K562 (cell line): ENCODE measurements at regions not wholly inside any gene's neighbourhood (a gene's known extent, or its start where the extent isn't known, plus 50 kb on each side); places are given as distances from the start of the nearest gene placed in this dataset.

Experiments used
- ATAC-seq: fragments of 200-7000 bp; cut with Tn5 transposase; 3 replicates; pipeline ENCODE4 v1.9.1; 2020; ENCODE audit warnings: moderate library complexity
- BruUV-seq: library from RNA; stranded (reverse); fragments of 400-500 nt; replicated peaks from 2 replicates; lab custom pipeline; 2021; lab: Mats Ljungman, UMichigan
- CTCF ChIA-PET: fragments of 300-600 bp; formaldehyde crosslinking; extraction: SDS; loops from one replicate; lab custom pipeline; 2021; ENCODE audit warnings: low intra/inter-chr PET ratio; lab: Yijun Ruan, JAX
- POLR2A ChIA-PET: fragments of 300-600, 350-650 bp; sonication (Branson Sonifier 250); formaldehyde crosslinking; extraction: SDS; loops from one replicate; lab custom pipeline; 2021; ENCODE audit warnings: antibody characterized with exemption, inconsistent platforms; lab: Yijun Ruan, JAX
- DNase-seq, 4 experiments: peaks; one replicate each; pipeline versions ENCODE4 v3.0.0 to v3.0.0-alpha.2; 2011 to 2018; ENCODE audit warnings: low spot score in 3 of 4, mixed read lengths in 3 of 4; ENCODE audit errors: extremely low read depth in 1 of 4
- FAIRE-seq: peaks from 2 replicates; lab custom pipeline; 2011; peaks lifted over from hg19 to GRCh38; lab: Jason Lieb, UNC
- H2AFZ ChIP-seq: 2 replicates; pipeline ENCODE4 v1.6.0; 2011; ENCODE audit warnings: low read depth, low read length, control low read depth, inconsistent platforms
- H3K27ac ChIP-seq: fragments of 200-600 bp; 3 replicates; pipeline ENCODE4 v1.8.0; 2011; ENCODE audit warnings: low read depth, mild to moderate bottlenecking, control low read depth, inconsistent platforms, low read length, moderate library complexity, mixed read lengths; ENCODE audit errors: extremely low read depth
- H3K27me3 ChIP-seq, 2 experiments: fragments of 300-600 bp in 1 of 2; 2 replicates in 1 of 2; 3 replicates in 1 of 2; pipeline versions ENCODE4 v1.6.0 to v1.8.0; 2011; ENCODE audit warnings: inconsistent platforms in 2 of 2, low read length in 2 of 2, mild to moderate bottlenecking in 1 of 2, mixed read lengths in 1 of 2, moderate library complexity in 1 of 2; ENCODE audit not compliant: control insufficient read depth in 2 of 2, insufficient read depth in 2 of 2
- H3K36me3 ChIP-seq: fragments of 300-600 bp; 3 replicates; pipeline ENCODE4 v1.8.0; 2011; ENCODE audit warnings: mild to moderate bottlenecking, low read length, inconsistent platforms; ENCODE audit not compliant: control insufficient read depth, insufficient read depth
- H3K4me1 ChIP-seq, 2 experiments: fragments of 200-600 bp in 1 of 2; replicated peaks in 1 of 2; 2 replicates in 1 of 2; 3 replicates in 1 of 2; pipeline versions ENCODE4 v1.5.1 to v1.8.0; 2011; ENCODE audit warnings: inconsistent platforms in 2 of 2, low read length in 2 of 2, mild to moderate bottlenecking in 1 of 2, mixed read lengths in 1 of 2, moderate library complexity in 1 of 2; ENCODE audit not compliant: control insufficient read depth in 2 of 2, insufficient read depth in 2 of 2
- H3K4me2 ChIP-seq: 2 replicates; pipeline ENCODE4 v1.6.1; 2011; ENCODE audit warnings: low read length, control low read depth, inconsistent platforms, mixed read lengths; ENCODE audit not compliant: insufficient read depth
- H3K4me3 ChIP-seq: fragments of 200-600 bp; sonication (generic), shearing (Covaris generic); 2 replicates; pipeline ENCODE4 v1.5.1; 2016; ENCODE audit warnings: control low read depth, inconsistent platforms
- H3K79me2 ChIP-seq: fragments of 200-600 bp; 3 replicates; pipeline ENCODE4 v1.8.0; 2011; ENCODE audit warnings: low read length, inconsistent platforms; ENCODE audit not compliant: control insufficient read depth, insufficient read depth
- H3K9ac ChIP-seq, 2 experiments: 2 replicates each; pipeline versions ENCODE4 v1.6.0 to v1.6.1; 2011; ENCODE audit warnings: low read depth in 2 of 2, low read length in 2 of 2, control low read depth in 1 of 2, inconsistent platforms in 1 of 2, mild to moderate bottlenecking in 1 of 2, mixed read lengths in 1 of 2; ENCODE audit not compliant: insufficient read depth in 1 of 2
- H3K9me1 ChIP-seq: one replicate; pipeline ENCODE4 v1.6.0; 2011; ENCODE audit warnings: inconsistent platforms, mild to moderate bottlenecking, low read length, moderate library complexity; ENCODE audit not compliant: control insufficient read depth, insufficient read depth
- H3K9me3 ChIP-seq: replicated peaks from 2 replicates; pipeline ENCODE4 v1.5.1; 2011; ENCODE audit warnings: low read depth, low read length, inconsistent platforms; ENCODE audit not compliant: control insufficient read depth, insufficient read depth
- H4K20me1 ChIP-seq: replicated peaks from 2 replicates; pipeline ENCODE4 v1.6.1; 2011; ENCODE audit warnings: low read length, inconsistent platforms, mixed read lengths; ENCODE audit not compliant: control insufficient read depth, insufficient read depth
- BCOR ChIP-seq: fragments of 450-650 bp; IDR thresholded peaks from 2 replicates; pipeline ENCODE4 v1.6.1; 2016
- HDAC1 ChIP-seq, 2 experiments: fragments of 450-650 bp; IDR thresholded peaks; 2 replicates each; pipeline ENCODE4 v1.6.1; 2016 to 2017; ENCODE audit warnings: inconsistent platforms in 1 of 2, mild to moderate bottlenecking in 1 of 2, moderate library complexity in 1 of 2
- HDAC2 ChIP-seq: fragments of 450-650 bp; IDR thresholded peaks from 2 replicates; pipeline ENCODE4 v1.6.1; 2016; ENCODE audit warnings: mild to moderate bottlenecking
- IRF9 ChIP-seq: fragments of 450-650 bp; IDR thresholded peaks from 2 replicates; pipeline ENCODE4 v1.6.1; 2016; ENCODE audit warnings: missing biosample characterization, missing genetic modification characterization
- KDM1A ChIP-seq, 2 experiments: fragments of 450-650 bp; IDR thresholded peaks; 2 replicates each; pipeline ENCODE4 v1.6.1; 2016; ENCODE audit warnings: mild to moderate bottlenecking in 2 of 2
- MCM2 ChIP-seq: fragments of 450-650 bp; IDR thresholded peaks from 2 replicates; pipeline ENCODE4 v1.6.1; 2017; ENCODE audit warnings: low read depth, mild to moderate bottlenecking
- MYC ChIP-seq, 2 experiments: fragments of 250-450 bp in 1 of 2; sonication (Bioruptor Pico) in 1 of 2; IDR thresholded peaks; 2 replicates each; pipeline versions ENCODE4 v1.5.1 to v1.6.1; 2012 to 2021; ENCODE audit warnings: low read depth in 2 of 2, borderline replicate concordance in 1 of 2, improper control_type of control experiment in 1 of 2, low read length in 1 of 2, mild to moderate bottlenecking in 1 of 2, moderate library complexity in 1 of 2
- RBBP5 ChIP-seq: fragments of 200-600 bp; sonication (generic); IDR thresholded peaks from 2 replicates; pipeline ENCODE4 v1.6.1; 2012; ENCODE audit warnings: borderline replicate concordance, mild to moderate bottlenecking, low read length, control low read depth, inconsistent platforms; ENCODE audit not compliant: insufficient read depth, poor library complexity, severe bottlenecking
- ZBTB34 ChIP-seq: fragments of 250-450 bp; sonication (Bioruptor Pico); IDR thresholded peaks from 2 replicates; pipeline ENCODE4 v1.8.0; 2021; ENCODE audit warnings: mild to moderate bottlenecking, moderate library complexity
- ZNF76 ChIP-seq: fragments of 250-450 bp; sonication (Bioruptor Pico); IDR thresholded peaks from 2 replicates; pipeline ENCODE4 v1.4.0; 2020; ENCODE audit warnings: mild to moderate bottlenecking, moderate library complexity, borderline replicate concordance
- WGBS: fragments of 100-300 bp; shearing (Covaris generic); methylation state at CpG from one replicate; pipeline ENCODE4 v1.1.6; 2016; ENCODE audit warnings: low coverage, mixed read lengths; ENCODE audit not compliant: insufficient coverage; ENCODE audit errors: missing lambda C conversion rate; 5-methylcytosine and 5-hydroxymethylcytosine counted together
- in situ Hi-C: fragments of 300-500 bp; cut with MboI; formaldehyde crosslinking; loops from 4 replicates; pipeline ENCODE4 v1.15.0; 2018; ENCODE audit warnings: inconsistent platforms, mixed read lengths
- intact Hi-C: fragments of 100-400 bp; cut with micrococcal nuclease; formaldehyde crosslinking; loops from 2 replicates; pipeline ENCODE4 v1.14.2; 2022
- TF ChIP-seq, protein P1 (sequence below): sonication (generic); formaldehyde crosslinking; IDR thresholded peaks from 2 replicates; pipeline ENCODE4 v1.8.0; 2022; ENCODE audit warnings: mild to moderate bottlenecking, missing genetic modification reagents
- TF ChIP-seq, protein P2 (sequence below): fragments of 200-400 bp; formaldehyde crosslinking; IDR thresholded peaks from 2 replicates; pipeline ENCODE4 v1.6.1; 2017; ENCODE audit warnings: mild to moderate bottlenecking, low read depth, low read length, moderate library complexity

DNA sequence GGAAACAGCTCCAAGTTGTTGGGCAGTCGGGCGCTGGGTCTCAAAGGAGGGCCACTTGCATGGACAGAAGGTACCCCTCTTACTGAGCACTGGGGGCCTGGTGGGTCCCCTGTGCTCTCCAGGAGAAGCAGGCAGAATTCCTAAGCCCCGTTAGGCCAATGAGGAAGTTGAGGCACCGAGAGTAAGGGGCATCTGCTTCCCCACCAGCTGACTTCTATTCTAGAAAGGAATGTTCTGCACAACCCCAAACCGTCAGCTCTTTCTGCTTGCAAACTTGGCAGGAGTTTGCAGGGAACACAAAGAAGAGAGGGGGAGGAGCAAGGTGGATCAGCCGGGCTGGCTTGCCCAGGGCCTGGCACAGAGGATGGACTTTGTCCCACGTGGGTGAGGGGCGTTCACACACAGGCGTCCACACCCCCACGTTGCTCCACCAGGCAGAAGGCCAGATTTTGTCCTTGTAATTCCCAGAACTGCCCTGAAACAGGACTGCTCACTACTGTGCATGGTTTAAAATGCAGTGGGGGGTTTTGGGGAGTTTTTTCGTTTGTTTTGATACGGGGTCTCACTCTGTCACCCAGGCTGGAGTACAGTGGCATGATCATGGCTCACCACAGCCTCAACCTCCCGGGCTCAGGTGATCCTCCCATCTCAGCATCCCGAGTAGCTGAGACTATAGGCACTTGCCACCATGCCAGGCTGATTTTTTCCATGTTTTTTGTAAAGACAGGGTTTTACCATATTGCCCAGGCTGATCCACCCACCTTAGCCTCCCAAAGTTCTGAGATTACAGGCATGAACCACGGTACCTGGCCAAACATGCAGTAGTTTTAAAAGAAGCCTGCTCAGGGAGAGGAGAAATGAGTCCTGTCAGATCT, 93.3 kb downstream of the SNX5 start (continued):
- TF ChIP-seq HDAC2 (no peak), ZNF76 (CRISPR knock-in tag) (no peak), MYC (IDR thresholded peaks at IDR 0.05; ENCODE audit: low read depth, low read length) (no peak), MYC (CRISPR knock-in tag; IDR thresholded peaks at IDR 0.05; ENCODE audit: borderline replicate concordance, low read depth) (no peak)
- TF ChIP-seq, all 486 proteins: peak for 0

DNA sequence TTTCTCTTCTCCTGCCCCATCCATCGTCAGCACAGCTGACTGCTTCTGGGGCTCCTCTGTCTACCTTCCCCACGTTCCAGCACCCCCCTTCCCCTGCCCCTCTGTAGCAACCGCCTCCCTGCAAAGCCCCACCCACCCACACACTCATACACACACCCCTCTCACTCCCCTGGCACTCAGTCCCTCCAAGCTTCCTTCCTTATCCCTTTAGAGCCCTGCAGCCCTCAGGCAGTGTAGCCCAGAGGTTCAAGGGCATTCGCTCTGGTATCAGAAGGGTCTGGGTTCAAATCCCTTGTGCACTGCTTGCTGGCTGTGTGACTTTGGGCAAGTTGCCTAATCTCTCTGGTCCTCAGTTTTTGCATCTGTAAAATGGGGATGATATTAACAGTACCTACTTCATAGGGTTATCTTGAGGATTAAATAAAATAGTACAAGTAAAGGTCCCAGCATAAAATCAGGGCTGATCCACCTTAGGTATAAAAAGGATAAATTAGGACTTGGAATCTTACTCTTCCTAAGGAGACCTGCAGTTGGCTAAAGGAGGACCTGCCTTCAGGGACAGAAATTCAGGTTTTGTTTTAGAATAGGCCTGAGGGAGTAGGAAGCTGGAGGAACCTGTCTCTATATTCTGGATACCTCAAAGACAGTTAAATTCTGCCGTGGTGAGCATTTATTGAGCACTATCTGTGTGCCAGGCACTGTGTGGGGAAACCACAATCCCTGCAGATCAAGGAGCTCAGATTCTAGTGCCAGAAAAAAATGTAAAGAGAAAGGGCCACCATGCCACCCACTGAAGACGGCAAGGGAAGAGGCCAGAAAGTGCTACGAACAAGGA, 94.1 kb downstream of the SNX5 start:
- Histone ChIP-seq H3K27ac (no peak overlapping the region), H3K4me2 (no peak overlapping the region), H3K36me3 (no peaks in the 10 kb centered on the region), H3K79me2 (no peaks in the 10 kb centered on the region), H3K27me3 (peaks cover 6 to 30% of the 10 kb centered on the region in 2 experiments; a peak in 3 of 5 replicates), H3K9ac (no peak overlapping the region), H3K9me1 (no peaks in the 10 kb centered on the region), H2AFZ (no peak overlapping the region), H4K20me1 (no peaks in the 10 kb centered on the region), H3K4me1 (no peaks in the 10 kb centered on the region; a peak in 1 of 5 replicates), H3K4me3 (no peak overlapping the region), H3K9me3 (no peaks in the 10 kb centered on the region)
- ChIA-PET POLR2A (interaction anchor here (0.5 to 1.0 kb wide), 2 partner anchors 9 to 468 kb away, joined by 3 read pairs; no protein-coding TSS in a partner anchor), CTCF (no interaction called here)
- in situ Hi-C loops: no loop called here
- intact Hi-C loops: no loop called here
- FAIRE-seq (no peak), DNase-seq (no peak), ATAC-seq (no peak)
- 2% methylated on average over 4 of the region's 7 CpGs for WGBS
- no TSS peak for BruUV-seq
- TF ChIP-seq KDM1A (IDR thresholded peaks at IDR 0.05) (peak in 1 of 2 experiments; percentile 32; a peak in 1 of 4 replicates), RBBP5 (no peak), MCM2 (no peak), HDAC1 (IDR thresholded peaks at IDR 0.05) (no peak), ZBTB34 (no peak), BCOR (peak; percentile 77; the same call in 1 of the 2 replicates), IRF9 (tag) (no peak)
- TF ChIP-seq, protein P1, sequence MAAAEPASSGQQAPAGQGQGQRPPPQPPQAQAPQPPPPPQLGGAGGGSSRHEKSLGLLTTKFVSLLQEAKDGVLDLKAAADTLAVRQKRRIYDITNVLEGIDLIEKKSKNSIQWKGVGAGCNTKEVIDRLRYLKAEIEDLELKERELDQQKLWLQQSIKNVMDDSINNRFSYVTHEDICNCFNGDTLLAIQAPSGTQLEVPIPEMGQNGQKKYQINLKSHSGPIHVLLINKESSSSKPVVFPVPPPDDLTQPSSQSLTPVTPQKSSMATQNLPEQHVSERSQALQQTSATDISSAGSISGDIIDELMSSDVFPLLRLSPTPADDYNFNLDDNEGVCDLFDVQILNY (CRISPR knock-in tag): no peak
- TF ChIP-seq, protein P2, sequence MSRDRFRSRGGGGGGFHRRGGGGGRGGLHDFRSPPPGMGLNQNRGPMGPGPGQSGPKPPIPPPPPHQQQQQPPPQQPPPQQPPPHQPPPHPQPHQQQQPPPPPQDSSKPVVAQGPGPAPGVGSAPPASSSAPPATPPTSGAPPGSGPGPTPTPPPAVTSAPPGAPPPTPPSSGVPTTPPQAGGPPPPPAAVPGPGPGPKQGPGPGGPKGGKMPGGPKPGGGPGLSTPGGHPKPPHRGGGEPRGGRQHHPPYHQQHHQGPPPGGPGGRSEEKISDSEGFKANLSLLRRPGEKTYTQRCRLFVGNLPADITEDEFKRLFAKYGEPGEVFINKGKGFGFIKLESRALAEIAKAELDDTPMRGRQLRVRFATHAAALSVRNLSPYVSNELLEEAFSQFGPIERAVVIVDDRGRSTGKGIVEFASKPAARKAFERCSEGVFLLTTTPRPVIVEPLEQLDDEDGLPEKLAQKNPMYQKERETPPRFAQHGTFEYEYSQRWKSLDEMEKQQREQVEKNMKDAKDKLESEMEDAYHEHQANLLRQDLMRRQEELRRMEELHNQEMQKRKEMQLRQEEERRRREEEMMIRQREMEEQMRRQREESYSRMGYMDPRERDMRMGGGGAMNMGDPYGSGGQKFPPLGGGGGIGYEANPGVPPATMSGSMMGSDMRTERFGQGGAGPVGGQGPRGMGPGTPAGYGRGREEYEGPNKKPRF: no peak
